ENCODE measurements at regions not wholly inside any gene's neighbourhood (a gene's known extent, or its start where the extent isn't known, plus 50 kb on each side); places are given as distances from the start of the nearest gene placed in this dataset.

DNA sequence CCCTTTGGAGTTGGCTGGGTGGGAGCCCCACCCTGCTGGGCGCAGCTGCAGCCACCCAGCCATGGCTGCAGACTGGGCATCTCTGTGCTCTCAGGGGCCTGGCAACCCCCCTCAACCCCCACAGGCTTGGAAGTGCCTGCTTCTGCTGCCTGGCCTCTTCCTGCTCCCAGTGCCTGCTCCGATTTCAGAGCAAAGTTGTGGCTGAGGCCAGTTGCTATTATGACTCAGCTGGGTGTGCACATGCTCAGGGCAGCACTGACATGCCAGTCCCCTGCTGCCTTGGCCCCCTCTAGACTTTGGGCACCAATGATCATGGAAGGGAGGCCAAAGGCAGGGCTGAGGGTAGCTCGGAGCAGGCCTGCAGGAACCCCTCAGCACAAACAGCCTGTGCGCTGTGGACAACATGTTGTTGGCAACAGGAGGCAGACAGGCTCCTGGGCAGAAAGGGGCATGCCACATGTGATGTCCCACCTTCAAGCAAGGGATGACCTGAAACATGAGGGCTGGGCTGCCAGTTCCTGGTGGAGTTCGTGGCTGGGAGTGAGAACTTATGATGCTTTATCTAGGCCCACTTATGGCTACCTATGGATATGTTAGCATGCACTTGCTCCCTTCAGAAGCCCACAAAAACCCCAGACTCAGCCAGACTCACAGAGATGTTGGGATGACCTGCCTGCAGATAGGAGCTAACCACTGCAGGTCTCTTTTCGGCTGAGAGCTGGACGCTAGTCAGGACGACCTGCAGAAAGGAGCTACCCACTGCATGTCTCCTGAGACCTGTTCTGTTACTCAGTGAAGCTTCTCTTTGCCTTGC lies 96.4 kb upstream of the AMOTL1 start:
- H3K27ac ChIP-seq: no peak overlapping the region
- TF ChIP-seq, protein P1, sequence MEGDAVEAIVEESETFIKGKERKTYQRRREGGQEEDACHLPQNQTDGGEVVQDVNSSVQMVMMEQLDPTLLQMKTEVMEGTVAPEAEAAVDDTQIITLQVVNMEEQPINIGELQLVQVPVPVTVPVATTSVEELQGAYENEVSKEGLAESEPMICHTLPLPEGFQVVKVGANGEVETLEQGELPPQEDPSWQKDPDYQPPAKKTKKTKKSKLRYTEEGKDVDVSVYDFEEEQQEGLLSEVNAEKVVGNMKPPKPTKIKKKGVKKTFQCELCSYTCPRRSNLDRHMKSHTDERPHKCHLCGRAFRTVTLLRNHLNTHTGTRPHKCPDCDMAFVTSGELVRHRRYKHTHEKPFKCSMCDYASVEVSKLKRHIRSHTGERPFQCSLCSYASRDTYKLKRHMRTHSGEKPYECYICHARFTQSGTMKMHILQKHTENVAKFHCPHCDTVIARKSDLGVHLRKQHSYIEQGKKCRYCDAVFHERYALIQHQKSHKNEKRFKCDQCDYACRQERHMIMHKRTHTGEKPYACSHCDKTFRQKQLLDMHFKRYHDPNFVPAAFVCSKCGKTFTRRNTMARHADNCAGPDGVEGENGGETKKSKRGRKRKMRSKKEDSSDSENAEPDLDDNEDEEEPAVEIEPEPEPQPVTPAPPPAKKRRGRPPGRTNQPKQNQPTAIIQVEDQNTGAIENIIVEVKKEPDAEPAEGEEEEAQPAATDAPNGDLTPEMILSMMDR (conservative IDR thresholded peaks at IDR 0.05): no peak
- no peak for TF ChIP-seq ZFX (IDR thresholded peaks at IDR 0.05)

DNA sequence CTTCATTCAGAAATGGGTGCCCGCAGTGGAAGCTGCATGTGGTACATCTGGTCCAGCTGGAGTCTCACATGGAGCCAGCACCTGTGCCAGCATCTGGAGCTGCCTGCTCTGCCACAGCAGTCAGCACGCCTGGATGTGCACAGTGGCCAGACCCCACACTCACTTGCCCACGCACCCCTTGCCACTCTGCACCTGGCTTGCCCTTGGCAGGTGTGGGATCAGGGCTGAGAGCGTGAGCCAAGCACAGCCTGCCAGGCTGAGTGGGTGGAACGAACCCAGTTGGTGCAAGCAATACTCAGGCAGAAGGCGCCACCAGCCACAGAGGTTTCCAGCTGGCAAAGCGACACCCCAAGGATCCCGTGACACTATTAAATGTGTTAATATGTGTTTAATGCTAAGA lies 95.5 kb upstream of the AMOTL1 start:
- no peak for TF ChIP-seq ZFX (IDR thresholded peaks at IDR 0.05)
- TF ChIP-seq, protein P1 (conservative IDR thresholded peaks at IDR 0.05): no peak
- no peak overlapping the region for H3K27ac ChIP-seq

DNA sequence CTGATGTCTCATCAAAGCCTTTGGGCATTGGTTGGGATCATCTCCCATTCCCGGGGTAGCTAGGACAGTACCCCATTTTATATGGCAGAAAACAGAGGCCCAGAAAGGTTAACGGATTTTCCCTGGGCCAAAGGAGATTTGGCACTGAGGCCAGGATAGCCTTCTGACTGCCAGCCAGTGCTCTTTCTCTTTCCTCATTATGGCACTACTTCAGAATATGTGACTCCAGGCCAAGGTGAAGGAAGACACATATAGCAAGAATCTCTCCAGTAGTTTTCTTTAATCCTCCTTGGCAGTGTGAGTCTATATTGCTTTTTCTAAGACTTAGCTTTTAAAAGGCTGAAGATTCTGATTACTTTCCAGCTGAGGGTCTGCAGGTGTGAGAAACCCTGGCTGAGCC lies 94.8 kb upstream of the AMOTL1 start:
- TF ChIP-seq, protein P1 (conservative IDR thresholded peaks at IDR 0.05): no peak
- no peak for TF ChIP-seq ZFX (IDR thresholded peaks at IDR 0.05)
- H3K27ac ChIP-seq: no peak overlapping the region

DNA sequence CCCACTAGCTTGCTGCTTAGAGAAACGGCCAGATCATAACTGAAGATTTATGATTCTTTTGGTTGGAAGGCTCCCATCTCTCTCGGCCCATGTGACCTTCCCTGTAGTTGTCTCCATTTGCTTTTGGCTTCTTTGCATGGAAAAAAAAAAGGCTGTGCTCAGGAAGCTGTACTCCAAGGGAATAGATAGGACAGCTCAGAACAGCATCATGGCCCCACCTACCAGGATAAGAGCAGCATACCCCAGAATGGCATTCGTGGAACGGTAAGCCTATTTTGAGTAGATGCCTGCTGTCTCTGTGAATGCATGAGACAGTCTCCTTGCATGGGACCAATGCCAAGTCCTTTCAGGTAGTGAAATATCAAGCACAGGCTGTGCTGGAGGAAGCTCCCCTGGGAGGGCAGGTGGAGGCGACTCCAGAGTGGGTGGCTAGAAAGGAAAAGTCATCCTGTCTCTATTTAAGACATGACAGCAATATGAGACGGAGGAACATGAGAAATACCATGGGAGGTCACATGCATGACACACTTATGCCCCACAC lies 94.1 kb upstream of the AMOTL1 start:
- TF ChIP-seq, protein P1 (conservative IDR thresholded peaks at IDR 0.05): no peak
- no peak for TF ChIP-seq ZFX (IDR thresholded peaks at IDR 0.05)
- H3K27ac ChIP-seq: no peak overlapping the region

DNA sequence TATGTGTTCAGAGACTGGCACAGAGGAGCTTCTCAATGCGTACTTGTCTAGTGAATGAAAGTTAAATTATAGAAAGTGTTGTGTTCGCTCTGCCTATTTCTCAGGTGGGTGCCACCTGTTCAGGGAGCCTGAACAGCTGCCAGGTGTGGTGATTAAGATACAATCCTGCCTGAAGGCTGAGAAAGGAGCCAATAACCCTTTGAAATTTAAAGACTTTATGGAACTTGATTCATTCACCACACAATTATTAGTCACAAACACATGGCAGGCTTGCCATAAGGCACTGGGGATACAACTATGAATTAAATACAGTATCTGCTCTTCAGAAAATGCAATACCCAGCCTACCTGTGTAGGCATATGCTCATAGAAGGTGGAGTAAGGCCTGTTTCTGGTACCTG lies 92.9 kb upstream of the AMOTL1 start:
- no peak for TF ChIP-seq ZFX (IDR thresholded peaks at IDR 0.05)

DNA sequence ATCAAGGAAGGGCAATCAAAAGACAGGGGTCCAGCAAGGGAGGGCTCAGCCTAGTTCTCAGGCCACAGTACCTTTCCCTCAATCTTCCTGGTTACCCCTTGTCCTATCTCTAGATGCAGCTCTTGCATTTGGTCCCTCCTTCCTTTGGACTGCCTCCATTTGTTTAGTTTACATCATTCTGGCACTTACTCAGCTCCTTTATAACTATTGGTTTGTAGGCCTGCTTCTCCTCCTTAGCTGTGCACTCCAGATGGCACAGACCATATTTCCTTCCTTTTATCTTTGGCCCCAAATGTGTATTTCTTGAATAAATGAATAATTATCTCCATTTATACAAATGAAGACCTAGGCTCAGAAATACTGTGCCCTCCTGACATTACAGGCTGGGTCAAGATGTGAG lies 92.3 kb upstream of the AMOTL1 start:
- TF ChIP-seq, protein P1 (conservative IDR thresholded peaks at IDR 0.05): no peak
- no peak for TF ChIP-seq ZFX (IDR thresholded peaks at IDR 0.05)
- H3K27ac ChIP-seq: no peak overlapping the region; the same call in 1 of the 2 replicates

More for the DNA sequence above, 92.9 kb upstream of the AMOTL1 start:
- no peak overlapping the region; the same call in 1 of the 2 replicates for H3K27ac ChIP-seq

DNA sequence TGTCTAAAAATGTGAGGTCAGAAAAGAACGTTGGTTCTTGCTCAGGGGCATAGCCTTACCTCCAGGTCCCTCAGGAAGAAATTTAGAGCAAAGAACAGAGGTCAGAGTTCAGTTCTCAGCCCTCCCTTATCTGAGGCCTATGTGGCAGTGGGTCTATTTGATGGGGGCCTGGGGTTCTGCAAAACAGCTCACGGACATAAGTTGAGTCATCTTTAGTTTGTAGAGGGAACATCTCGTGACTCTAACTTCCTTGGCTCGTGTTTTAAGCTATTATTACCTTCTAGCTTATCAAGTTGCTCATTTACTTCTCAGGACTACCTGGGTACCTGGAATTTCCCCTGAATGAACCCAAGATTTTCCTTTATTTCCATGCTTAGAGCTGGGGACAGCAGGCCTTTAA lies 91.3 kb upstream of the AMOTL1 start:
- no peak for TF ChIP-seq ZFX (IDR thresholded peaks at IDR 0.05)
- TF ChIP-seq, protein P1 (conservative IDR thresholded peaks at IDR 0.05): no peak
- H3K27ac ChIP-seq: peak overlapping the region; percentile 59; the same call in 1 of the 2 replicates

Measured in C4-2B (cell line).